HG02943 (cell line): ENCODE measurements at regions not wholly inside any gene's neighbourhood (a gene's known extent, or its start where the extent isn't known, plus 50 kb on each side); places are given as distances from the start of the nearest gene placed in this dataset.

Source experiments
- ATAC-seq: cut with Tn5 transposase; IDR thresholded peaks from one replicate; pipeline ENCODE4 v1.9.1; 2021; ENCODE audit warnings: mild to moderate bottlenecking, low read depth, moderate library complexity; ENCODE audit not compliant: unreplicated experiment

GRCh38 chr21:28758042-28758882, 234.4 kb downstream of the LTN1 start:
- no peak for ATAC-seq

GRCh38 chr21:28754862-28755261, 237.8 kb downstream of the LTN1 start:
- ATAC-seq: no peak

GRCh38 chr21:28754127-28754611, 238.5 kb downstream of the LTN1 start:
- ATAC-seq: no peak

GRCh38 chr21:28752131-28752530, 240.5 kb downstream of the LTN1 start:
- ATAC-seq: no peak

GRCh38 chr21:28751176-28751575, 241.5 kb downstream of the LTN1 start:
- ATAC-seq: no peak

GRCh38 chr21:28750565-28750964, 242.1 kb downstream of the LTN1 start:
- no peak for ATAC-seq

GRCh38 chr21:28749536-28749935, 243.1 kb downstream of the LTN1 start:
- no peak for ATAC-seq

- ATAC-seq: no peak
Measured at GRCh38 chr21:28747464-28747863, 245.2 kb downstream of the LTN1 start.

GRCh38 chr21:28746166-28746565, 246.5 kb downstream of the LTN1 start:
- no peak for ATAC-seq

GRCh38 chr21:28745131-28746016, 247.3 kb downstream of the LTN1 start:
- peak; percentile 78 for ATAC-seq

GRCh38 chr21:28743723-28744122, 249.0 kb downstream of the LTN1 start:
- ATAC-seq: no peak

GRCh38 chr21:28742527-28742926, 250.2 kb downstream of the LTN1 start:
- no peak for ATAC-seq

- ATAC-seq: no peak
Measured at GRCh38 chr21:28740125-28740524, 252.6 kb downstream of the LTN1 start.

GRCh38 chr21:28738882-28739281, 253.8 kb downstream of the LTN1 start:
- ATAC-seq: no peak

GRCh38 chr21:28738420-28738704, 254.3 kb downstream of the LTN1 start:
- ATAC-seq: no peak

- ATAC-seq: no peak
Measured at GRCh38 chr21:28737674-28738419, 254.8 kb downstream of the LTN1 start.

GRCh38 chr21:28734522-28735175, 258.0 kb downstream of the LTN1 start:
- ATAC-seq: no peak

GRCh38 chr21:28731700-28732321, 260.9 kb downstream of the LTN1 start:
- no peak for ATAC-seq

- no peak for ATAC-seq
Measured at GRCh38 chr21:28729887-28730286, 262.8 kb downstream of the LTN1 start.

- no peak for ATAC-seq
Measured at GRCh38 chr21:28727809-28728208, 264.9 kb downstream of the LTN1 start.
